GM19438 (cell line): ENCODE measurements at regions not wholly inside any gene's neighbourhood (a gene's known extent, or its start where the extent isn't known, plus 50 kb on each side); places are given as distances from the start of the nearest gene placed in this dataset.
A peak's percentile ranks its signal among the peaks of the same experiment; 100 is the strongest.

ENCODE experiments used
- ATAC-seq: cut with Tn5 transposase; IDR thresholded peaks from one replicate; pipeline ENCODE4 v1.9.1; 2021; ENCODE audit warnings: low read depth; ENCODE audit not compliant: unreplicated experiment

- no peak for ATAC-seq
These were observed 243.8 kb upstream of the PEX5L start for GRCh38 chr3:180280555-180280954.

- ATAC-seq, result no peak
These were observed 245.6 kb upstream of the PEX5L start for GRCh38 chr3:180282386-180282785.

- ATAC-seq, result no peak
These were observed 246.5 kb upstream of the PEX5L start for GRCh38 chr3:180283251-180283650.

- no peak for ATAC-seq
These were observed 247.8 kb upstream of the PEX5L start for GRCh38 chr3:180284331-180285110.

GRCh38 chr3:180287703-180288102, 251.0 kb upstream of the PEX5L start:
- no peak for ATAC-seq

- no peak for ATAC-seq
These were observed 252.1 kb upstream of the PEX5L start for GRCh38 chr3:180288816-180289215.

GRCh38 chr3:180290300-180290699, 253.6 kb upstream of the PEX5L start:
- ATAC-seq, result no peak

- ATAC-seq, result no peak
These were observed 257.7 kb upstream of the PEX5L start for GRCh38 chr3:180294282-180295027.

GRCh38 chr3:180295811-180296210, 259.1 kb upstream of the PEX5L start:
- ATAC-seq, result no peak

GRCh38 chr3:180296971-180297370, 260.2 kb upstream of the PEX5L start:
- no peak for ATAC-seq

GRCh38 chr3:180306155-180306554, 269.4 kb upstream of the PEX5L start:
- no peak for ATAC-seq

GRCh38 chr3:180306691-180307090, 270.0 kb upstream of the PEX5L start:
- ATAC-seq, result no peak

- no peak for ATAC-seq
These were observed 274.5 kb upstream of the PEX5L start for GRCh38 chr3:180311242-180311641.

- no peak for ATAC-seq
These were observed 279.6 kb upstream of the PEX5L start for GRCh38 chr3:180316321-180316720.

- ATAC-seq, result no peak
These were observed 282.5 kb upstream of the TTC14 start for GRCh38 chr3:180319461-180319860.

GRCh38 chr3:180320631-180321030, 281.3 kb upstream of the TTC14 start:
- ATAC-seq, result no peak

GRCh38 chr3:180321534-180321933, 280.4 kb upstream of the TTC14 start:
- no peak for ATAC-seq

GRCh38 chr3:180322829-180323228, 279.1 kb upstream of the TTC14 start:
- no peak for ATAC-seq

- no peak for ATAC-seq
These were observed 277.2 kb upstream of the TTC14 start for GRCh38 chr3:180324791-180325190.

- no peak for ATAC-seq
These were observed 276.4 kb upstream of the TTC14 start for GRCh38 chr3:180325533-180325932.

GRCh38 chr3:180325958-180326357, 276.0 kb upstream of the TTC14 start:
- ATAC-seq, result no peak

- ATAC-seq, result peak; percentile 82
These were observed 272.8 kb upstream of the TTC14 start for GRCh38 chr3:180329187-180329586.
